ENCODE measurements at regions not wholly inside any gene's neighbourhood (a gene's known extent, or its start where the extent isn't known, plus 50 kb on each side); places are given as distances from the start of the nearest gene placed in this dataset.

DNA sequence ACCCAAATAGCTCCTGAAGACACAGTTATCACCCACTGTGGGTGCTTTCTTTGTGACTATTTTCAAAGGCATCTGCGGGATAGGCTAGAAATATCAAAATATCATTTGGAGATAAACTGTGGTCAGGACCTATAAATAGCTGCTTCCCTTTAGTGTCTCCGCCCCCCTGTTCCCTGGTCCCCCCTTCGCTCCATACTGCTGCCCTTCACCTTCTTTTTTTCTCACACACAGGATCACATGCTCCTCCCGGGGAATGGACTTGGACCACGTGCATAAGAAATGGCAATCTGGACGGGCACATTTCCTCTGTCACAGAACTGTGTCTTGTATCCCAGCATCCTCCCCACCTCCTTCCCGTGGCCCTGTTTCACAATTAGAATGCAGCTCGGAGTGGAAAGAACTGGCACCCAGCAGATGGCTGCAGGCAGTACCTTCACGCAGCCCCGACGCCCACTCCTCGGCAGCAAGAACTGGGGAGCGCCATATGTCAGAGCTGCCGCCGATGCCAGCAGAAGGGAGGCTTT lies 68.8 kb upstream of the SSX2IP start:
- TF ChIP-seq, protein P1, sequence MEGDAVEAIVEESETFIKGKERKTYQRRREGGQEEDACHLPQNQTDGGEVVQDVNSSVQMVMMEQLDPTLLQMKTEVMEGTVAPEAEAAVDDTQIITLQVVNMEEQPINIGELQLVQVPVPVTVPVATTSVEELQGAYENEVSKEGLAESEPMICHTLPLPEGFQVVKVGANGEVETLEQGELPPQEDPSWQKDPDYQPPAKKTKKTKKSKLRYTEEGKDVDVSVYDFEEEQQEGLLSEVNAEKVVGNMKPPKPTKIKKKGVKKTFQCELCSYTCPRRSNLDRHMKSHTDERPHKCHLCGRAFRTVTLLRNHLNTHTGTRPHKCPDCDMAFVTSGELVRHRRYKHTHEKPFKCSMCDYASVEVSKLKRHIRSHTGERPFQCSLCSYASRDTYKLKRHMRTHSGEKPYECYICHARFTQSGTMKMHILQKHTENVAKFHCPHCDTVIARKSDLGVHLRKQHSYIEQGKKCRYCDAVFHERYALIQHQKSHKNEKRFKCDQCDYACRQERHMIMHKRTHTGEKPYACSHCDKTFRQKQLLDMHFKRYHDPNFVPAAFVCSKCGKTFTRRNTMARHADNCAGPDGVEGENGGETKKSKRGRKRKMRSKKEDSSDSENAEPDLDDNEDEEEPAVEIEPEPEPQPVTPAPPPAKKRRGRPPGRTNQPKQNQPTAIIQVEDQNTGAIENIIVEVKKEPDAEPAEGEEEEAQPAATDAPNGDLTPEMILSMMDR (IDR thresholded peaks at IDR 0.05), result no peak
- peak in 1 of 2 donors; percentile 24 for TF ChIP-seq EP300 (IDR thresholded peaks at IDR 0.05)
- TF ChIP-seq POLR2A (IDR thresholded peaks at IDR 0.05), result no peak
